OCI-LY3 (cell line): ENCODE measurements at regions not wholly inside any gene's neighbourhood (a gene's known extent, or its start where the extent isn't known, plus 50 kb on each side); places are given as distances from the start of the nearest gene placed in this dataset.
"Not testable (repeated sequence)": the region's sequence is repeated elsewhere in the genome, so short reads cannot be mapped to it uniquely, and the experiment has no call there.

Source experiments
- H2AFZ ChIP-seq: fragments of 200-600, 300-600 bp; shearing (Covaris generic); 2 replicates; pipeline ENCODE4 v1.6.0; 2014; ENCODE audit warnings: antibody characterized with exemption, low read depth, low read length
- H3K27ac ChIP-seq: fragments of 200-600, 300-600 bp; sonication (generic); 2 replicates; pipeline ENCODE4 v1.5.1; 2014; ENCODE audit warnings: mild to moderate bottlenecking, low read length, moderate library complexity, mixed read lengths
- H3K27me3 ChIP-seq: fragments of 200-600, 300-600 bp; sonication (generic); 2 replicates; pipeline ENCODE4 v1.6.1; 2014; ENCODE audit warnings: low read depth, low read length, mixed read lengths
- H3K36me3 ChIP-seq: fragments of 200-600, 300-600 bp; sonication (generic); replicated peaks from 2 replicates; pipeline ENCODE3; 2014; ENCODE audit warnings: low read depth, low read length, mixed read lengths
- H3K4me1 ChIP-seq: fragments of 300-600, 200-600 bp; sonication (generic); 2 replicates; pipeline ENCODE4 v1.6.1; 2014; ENCODE audit warnings: low read length, mixed read lengths
- H3K4me2 ChIP-seq: fragments of 200-600, 300-600 bp; sonication (generic); 2 replicates; pipeline ENCODE4 v1.6.1; 2014; ENCODE audit warnings: low read length, mixed read lengths
- H3K4me3 ChIP-seq: fragments of 300-600, 200-600 bp; sonication (generic); 2 replicates; pipeline ENCODE4 v1.5.1; 2014; ENCODE audit warnings: antibody characterized with exemption, mild to moderate bottlenecking, low read length, moderate library complexity
- H3K79me2 ChIP-seq: fragments of 300-600, 200-600 bp; shearing (Covaris generic); 2 replicates; pipeline ENCODE4 v1.6.1; 2014; ENCODE audit warnings: mild to moderate bottlenecking, low read length, mixed read lengths
- H3K9ac ChIP-seq: fragments of 300-600, 200-600 bp; shearing (Covaris generic); 2 replicates; pipeline ENCODE4 v1.6.0; 2014; ENCODE audit warnings: mild to moderate bottlenecking, low read length, moderate library complexity
- H3K9me3 ChIP-seq: fragments of 200-600, 300-600 bp; shearing (Covaris generic); 2 replicates; pipeline ENCODE4 v1.6.1; 2014; ENCODE audit warnings: low read length, mixed read lengths; ENCODE audit not compliant: insufficient read depth
- H4K20me1 ChIP-seq: fragments of 200-600, 300-600 bp; sonication (generic); 2 replicates; pipeline ENCODE4 v1.6.1; 2016; ENCODE audit warnings: low read length, mixed read lengths; ENCODE audit not compliant: insufficient read depth
- EZH2phosphoT487 ChIP-seq: fragments of 200-600 bp; shearing (Covaris generic); IDR thresholded peaks from 2 replicates; pipeline ENCODE4 v1.6.1; 2018; ENCODE audit warnings: antibody characterized with exemption, mixed run types, low read depth
- TF ChIP-seq, protein P1 (sequence below): fragments of 200-600, 300-600 bp; sonication (generic); IDR thresholded peaks from 2 replicates; pipeline ENCODE4 v1.5.1; 2014; ENCODE audit warnings: antibody characterized with exemption, low read length, low read depth

DNA sequence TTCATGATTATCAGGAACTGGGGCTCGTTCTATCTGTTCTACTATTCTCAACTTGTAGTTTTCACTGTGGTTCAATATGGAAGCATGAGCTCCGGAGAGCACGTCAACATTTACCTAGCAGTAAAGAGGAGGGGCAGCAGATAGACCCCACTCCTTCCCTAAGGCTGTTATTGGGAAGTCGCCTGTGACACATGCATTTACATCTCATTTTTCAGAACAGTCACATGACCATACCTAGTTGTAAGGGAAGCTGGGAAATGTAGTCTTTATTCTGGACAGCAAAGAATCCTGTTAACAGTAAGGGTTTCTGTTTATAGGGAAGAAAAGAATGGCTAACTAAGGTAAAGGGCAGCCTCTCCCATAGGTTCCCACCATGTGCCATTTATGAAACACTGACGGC lies 158.3 kb downstream of the ZFP64 start:
- Histone ChIP-seq H3K4me2 (no peak overlapping the region), H3K36me3 (no peaks in the 10 kb centered on the region), H3K79me2 (no peaks in the 10 kb centered on the region), H3K4me3 (no peak overlapping the region), H3K9me3 (no peaks in the 10 kb centered on the region), H3K27me3 (no peaks in the 10 kb centered on the region), H4K20me1 (no peaks in the 10 kb centered on the region), H2AFZ (no peak overlapping the region), H3K4me1 (no peaks in the 10 kb centered on the region), H3K9ac (no peak overlapping the region), H3K27ac (no peak overlapping the region)
- TF ChIP-seq EZH2phosphoT487 = no peak
- TF ChIP-seq, protein P1, sequence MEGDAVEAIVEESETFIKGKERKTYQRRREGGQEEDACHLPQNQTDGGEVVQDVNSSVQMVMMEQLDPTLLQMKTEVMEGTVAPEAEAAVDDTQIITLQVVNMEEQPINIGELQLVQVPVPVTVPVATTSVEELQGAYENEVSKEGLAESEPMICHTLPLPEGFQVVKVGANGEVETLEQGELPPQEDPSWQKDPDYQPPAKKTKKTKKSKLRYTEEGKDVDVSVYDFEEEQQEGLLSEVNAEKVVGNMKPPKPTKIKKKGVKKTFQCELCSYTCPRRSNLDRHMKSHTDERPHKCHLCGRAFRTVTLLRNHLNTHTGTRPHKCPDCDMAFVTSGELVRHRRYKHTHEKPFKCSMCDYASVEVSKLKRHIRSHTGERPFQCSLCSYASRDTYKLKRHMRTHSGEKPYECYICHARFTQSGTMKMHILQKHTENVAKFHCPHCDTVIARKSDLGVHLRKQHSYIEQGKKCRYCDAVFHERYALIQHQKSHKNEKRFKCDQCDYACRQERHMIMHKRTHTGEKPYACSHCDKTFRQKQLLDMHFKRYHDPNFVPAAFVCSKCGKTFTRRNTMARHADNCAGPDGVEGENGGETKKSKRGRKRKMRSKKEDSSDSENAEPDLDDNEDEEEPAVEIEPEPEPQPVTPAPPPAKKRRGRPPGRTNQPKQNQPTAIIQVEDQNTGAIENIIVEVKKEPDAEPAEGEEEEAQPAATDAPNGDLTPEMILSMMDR = no peak

DNA sequence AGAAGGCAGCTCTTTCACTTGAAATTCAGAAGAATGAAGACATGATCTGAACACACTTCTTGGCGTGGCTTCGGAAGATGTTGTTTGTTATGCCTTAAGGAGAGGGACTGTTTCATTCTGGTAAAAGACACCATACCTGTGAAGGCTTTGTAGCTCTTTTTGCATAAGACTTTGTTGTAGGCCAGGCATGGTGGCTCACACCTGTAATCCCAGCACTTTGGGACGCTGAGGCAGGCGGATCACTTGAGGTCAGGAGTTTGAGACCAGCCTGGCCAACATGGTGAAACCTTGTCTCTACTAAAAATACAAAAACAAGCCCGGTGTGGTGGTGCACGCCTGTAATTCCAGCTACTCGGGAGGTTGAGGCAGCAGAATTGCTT lies 159.3 kb downstream of the ZFP64 start:
- not testable (repeated sequence) for H3K4me2 ChIP-seq, H3K9me3 ChIP-seq, H4K20me1 ChIP-seq, H3K36me3 ChIP-seq, H3K27me3 ChIP-seq, H3K4me3 ChIP-seq, H3K79me2 ChIP-seq, H3K9ac ChIP-seq, H3K4me1 ChIP-seq, H2AFZ ChIP-seq, H3K27ac ChIP-seq

DNA sequence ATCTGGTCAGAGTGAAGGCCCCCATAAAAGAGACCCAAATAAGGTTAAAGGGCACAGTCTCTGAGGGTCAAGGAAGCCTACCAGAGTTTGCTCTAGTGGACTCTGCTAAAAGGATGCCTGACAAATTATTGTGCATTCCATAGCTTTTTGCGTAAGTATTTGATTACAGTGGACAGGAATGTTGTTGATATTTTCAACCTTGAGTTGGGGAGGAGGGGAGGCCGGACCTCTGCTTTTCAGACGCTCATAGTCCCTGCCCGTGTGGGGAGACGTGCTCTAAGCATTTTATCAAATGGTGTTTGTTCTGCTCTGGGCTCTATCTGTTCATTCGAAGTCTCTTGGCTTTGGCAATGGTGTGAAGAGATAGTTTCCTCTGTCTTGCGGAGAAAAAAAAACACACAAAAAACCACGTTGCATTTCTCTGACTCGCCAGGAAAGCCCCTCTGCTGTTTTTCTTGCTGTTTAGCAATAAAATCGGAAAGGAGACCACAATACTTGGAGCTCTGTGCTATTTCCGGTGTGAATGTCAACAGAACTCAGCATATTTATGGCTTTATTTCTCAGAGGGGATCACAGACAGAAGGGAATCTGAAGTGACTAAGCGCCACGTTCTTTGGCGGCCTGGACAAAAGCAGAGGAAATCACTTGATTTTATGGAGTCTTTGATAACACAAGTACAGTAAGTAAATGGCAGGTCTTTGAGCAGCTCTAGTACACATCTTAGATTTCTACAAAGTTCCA lies 159.8 kb downstream of the ZFP64 start:
- Histone ChIP-seq H3K27ac (no peak overlapping the region), H3K4me3 (no peak overlapping the region), H3K36me3 (no peaks in the 10 kb centered on the region), H3K4me1 (no peaks in the 10 kb centered on the region), H3K27me3 (no peaks in the 10 kb centered on the region), H3K4me2 (no peak overlapping the region), H3K9ac (no peak overlapping the region), H3K9me3 (no peaks in the 10 kb centered on the region), H3K79me2 (no peaks in the 10 kb centered on the region), H4K20me1 (no peaks in the 10 kb centered on the region), H2AFZ (no peak overlapping the region)
- TF ChIP-seq EZH2phosphoT487 = no peak
- TF ChIP-seq, protein P1 = no peak

GRCh38 chr20:52031206-52031562 lies 160.4 kb downstream of the ZFP64 start:
- Histone ChIP-seq H2AFZ (no peak overlapping the region), H3K9ac (no peak overlapping the region), H3K27me3 (no peaks in the 10 kb centered on the region), H3K4me1 (no peaks in the 10 kb centered on the region), H3K4me2 (no peak overlapping the region), H3K4me3 (no peak overlapping the region), H3K79me2 (no peaks in the 10 kb centered on the region), H3K36me3 (no peaks in the 10 kb centered on the region), H3K9me3 (no peaks in the 10 kb centered on the region), H3K27ac (no peak overlapping the region), H4K20me1 (no peaks in the 10 kb centered on the region)
- TF ChIP-seq, protein P1 = no peak
- TF ChIP-seq EZH2phosphoT487 = no peak

GRCh38 chr20:52029129-52029528 lies 162.4 kb downstream of the ZFP64 start:
- H3K79me2 ChIP-seq, H3K4me2 ChIP-seq, H3K27ac ChIP-seq, H3K36me3 ChIP-seq, H3K4me1 ChIP-seq, H3K4me3 ChIP-seq, H3K27me3 ChIP-seq, H3K9me3 ChIP-seq, H4K20me1 ChIP-seq, H3K9ac ChIP-seq, H2AFZ ChIP-seq: not testable (repeated sequence)
